Islet of Langerhans (tissue), 1 donor: ENCODE measurements at regions not wholly inside any gene's neighbourhood (a gene's known extent, or its start where the extent isn't known, plus 50 kb on each side); places are given as distances from the start of the nearest gene placed in this dataset.

Experiments
- FAIRE-seq: peaks from one replicate; lab custom pipeline; 2011; peaks lifted over from hg19 to GRCh38; lab: Jason Lieb, UNC

- FAIRE-seq = no peak
Observed at GRCh38 chr3:24764236-24764915, 269.7 kb upstream of the THRB start.

- no peak for FAIRE-seq
Observed at GRCh38 chr3:24765399-24765798, 270.7 kb upstream of the THRB start.

- FAIRE-seq = no peak
Observed at GRCh38 chr3:24769918-24770317, 275.3 kb upstream of the THRB start.

GRCh38 chr3:24773798-24774197, 279.1 kb upstream of the THRB start:
- FAIRE-seq = peak; percentile 55

GRCh38 chr3:24780991-24781390, 286.3 kb upstream of the THRB start:
- no peak for FAIRE-seq

GRCh38 chr3:24781454-24781853, 286.8 kb upstream of the THRB start:
- no peak for FAIRE-seq

GRCh38 chr3:24793896-24794295, 299.2 kb upstream of the THRB start:
- no peak for FAIRE-seq

- FAIRE-seq = no peak
Observed at GRCh38 chr3:24802614-24803013, 308.0 kb upstream of the THRB start.

- FAIRE-seq = no peak
Observed at GRCh38 chr3:24804095-24804494, 309.4 kb upstream of the THRB start.

GRCh38 chr3:24810881-24811280, 316.2 kb upstream of the THRB start:
- FAIRE-seq = no peak

GRCh38 chr3:24812116-24812515, 317.5 kb upstream of the THRB start:
- FAIRE-seq = no peak

GRCh38 chr3:24818055-24818454, 323.4 kb upstream of the THRB start:
- FAIRE-seq = peak; percentile 53

GRCh38 chr3:24828011-24828410, 333.4 kb upstream of the THRB start:
- FAIRE-seq = no peak

GRCh38 chr3:24828551-24828950, 333.9 kb upstream of the THRB start:
- FAIRE-seq = no peak

- no peak for FAIRE-seq
Observed at GRCh38 chr3:24829011-24829581, 334.4 kb upstream of the THRB start.

- no peak for FAIRE-seq
Observed at GRCh38 chr3:24829629-24830229, 335.1 kb upstream of the THRB start.

GRCh38 chr3:24830230-24831152, 335.8 kb upstream of the THRB start:
- FAIRE-seq = no peak

GRCh38 chr3:24831221-24831620, 336.6 kb upstream of the THRB start:
- no peak for FAIRE-seq

GRCh38 chr3:24832891-24833290, 338.2 kb upstream of the THRB start:
- no peak for FAIRE-seq

GRCh38 chr3:24834442-24834841, 339.8 kb upstream of the THRB start:
- FAIRE-seq = no peak

- no peak for FAIRE-seq
Observed at GRCh38 chr3:24835510-24835909, 340.9 kb upstream of the THRB start.

- no peak for FAIRE-seq
Observed at GRCh38 chr3:24837601-24838000, 343.0 kb upstream of the THRB start.

GRCh38 chr3:24838533-24838932, 343.9 kb upstream of the THRB start:
- FAIRE-seq = no peak
